Progenitor cell of endocrine pancreas (in vitro differentiated cells): ENCODE measurements at regions not wholly inside any gene's neighbourhood (a gene's known extent, or its start where the extent isn't known, plus 50 kb on each side); places are given as distances from the start of the nearest gene placed in this dataset.

ENCODE experiments used
- DNase-seq: peaks from one replicate; pipeline ENCODE4 v3.0.0; 2021; ENCODE audit warnings: low spot score; ENCODE audit not compliant: unreplicated experiment
- H3K27ac Mint-ChIP-seq: 2 replicates; pipeline ENCODE4 v1.8.0; 2021; ENCODE audit warnings: mild to moderate bottlenecking, moderate library complexity, mixed read lengths
- H3K27me3 Mint-ChIP-seq: 2 replicates; pipeline ENCODE4 v1.8.0; 2021; ENCODE audit warnings: mixed read lengths
- H3K36me3 Mint-ChIP-seq: 2 replicates; pipeline ENCODE4 v1.8.0; 2022; ENCODE audit warnings: mixed read lengths; ENCODE audit not compliant: insufficient read depth
- H3K4me1 Mint-ChIP-seq: 2 replicates; pipeline ENCODE4 v1.8.0; 2021; ENCODE audit warnings: low read depth, mixed read lengths
- H3K4me3 Mint-ChIP-seq: 2 replicates; pipeline ENCODE4 v1.8.0; 2021; ENCODE audit warnings: low read depth, mild to moderate bottlenecking, moderate library complexity, mixed read lengths
- H3K9me3 Mint-ChIP-seq: 2 replicates; pipeline ENCODE4 v1.8.0; 2021; ENCODE audit warnings: low read depth, mixed read lengths
- CTCF ChIP-seq: fragments of 200-600 bp; sonication (generic); IDR thresholded peaks from one replicate; pipeline ENCODE4 v1.5.0; 2021; ENCODE audit warnings: antibody characterized with exemption, mild to moderate bottlenecking; ENCODE audit not compliant: unreplicated experiment

- TF ChIP-seq CTCF = no peak
- H3K27me3 Mint-ChIP-seq = peaks cover 73% of the 10 kb centered on the region
- peaks cover 3% of the 10 kb centered on the region for H3K9me3 Mint-ChIP-seq
- H3K27ac Mint-ChIP-seq = no peak overlapping the region
- H3K36me3 Mint-ChIP-seq = no peaks in the 10 kb centered on the region
- no peaks in the 10 kb centered on the region for H3K4me1 Mint-ChIP-seq
- no peak overlapping the region for H3K4me3 Mint-ChIP-seq
- no peak for DNase-seq
Observed at GRCh38 chr15:69744391-69745162, 292.0 kb downstream of the RPLP1 start.

DNA sequence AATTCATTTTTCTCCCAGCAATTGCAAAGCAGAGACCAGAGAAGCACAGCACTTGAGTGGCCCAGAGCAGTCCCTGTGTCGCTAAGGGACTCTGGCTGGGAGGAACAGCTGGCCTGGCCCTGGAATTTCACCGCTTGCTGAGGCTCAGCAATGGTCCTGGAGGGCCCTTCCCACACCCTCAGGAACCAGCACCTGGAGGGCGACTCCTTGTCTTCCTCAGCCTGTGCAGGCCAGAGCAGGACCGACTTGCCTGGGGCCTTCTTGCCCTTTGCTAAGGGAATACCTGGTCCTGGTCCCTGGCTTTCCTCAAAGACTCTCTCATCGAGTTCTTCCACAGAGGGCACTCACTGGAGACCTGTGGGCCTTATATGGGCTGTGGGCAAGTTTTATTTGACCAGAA, 294.6 kb downstream of the RPLP1 start:
- H3K36me3 Mint-ChIP-seq = no peaks in the 10 kb centered on the region

DNA sequence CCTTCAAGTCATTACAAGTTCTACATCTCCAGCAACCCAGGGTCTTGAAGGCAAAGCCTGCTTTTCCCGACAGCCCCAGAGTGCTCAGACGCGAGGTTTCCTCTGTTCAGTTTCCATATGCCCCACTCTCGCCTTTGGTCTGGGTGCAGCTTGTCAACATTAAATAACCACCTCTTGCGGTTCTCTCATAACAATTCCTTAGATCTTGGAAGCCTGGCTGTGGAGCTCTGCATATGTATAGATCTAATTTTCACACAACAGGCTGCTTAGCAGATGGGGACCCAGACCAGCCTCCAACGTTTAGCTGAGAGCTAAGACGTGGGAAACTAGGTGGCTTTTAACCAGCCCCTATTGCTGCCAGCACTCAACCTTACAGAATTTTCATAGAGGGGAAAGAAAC, 295.5 kb downstream of the RPLP1 start:
- no peak for TF ChIP-seq CTCF

More for the DNA sequence above, 294.6 kb downstream of the RPLP1 start:
- Mint-ChIP-seq H3K4me1 (no peaks in the 10 kb centered on the region), H3K9me3 (no peaks in the 10 kb centered on the region), H3K4me3 (no peak overlapping the region), H3K27me3 (peaks cover 77% of the 10 kb centered on the region), H3K27ac (no peak overlapping the region)
- TF ChIP-seq CTCF = no peak
- no peak for DNase-seq

GRCh38 chr15:69748576-69749185, 296.1 kb downstream of the RPLP1 start:
- H3K4me1 Mint-ChIP-seq = no peaks in the 10 kb centered on the region
- no peak for DNase-seq
- no peak overlapping the region for H3K4me3 Mint-ChIP-seq
- no peaks in the 10 kb centered on the region for H3K36me3 Mint-ChIP-seq
- peaks cover 71% of the 10 kb centered on the region for H3K27me3 Mint-ChIP-seq
- H3K9me3 Mint-ChIP-seq = peaks cover 7% of the 10 kb centered on the region
- no peak overlapping the region for H3K27ac Mint-ChIP-seq
- no peak for TF ChIP-seq CTCF

More for the DNA sequence above, 295.5 kb downstream of the RPLP1 start:
- peaks cover 5% of the 10 kb centered on the region for H3K9me3 Mint-ChIP-seq
- H3K36me3 Mint-ChIP-seq = no peaks in the 10 kb centered on the region
- no peak overlapping the region for H3K27ac Mint-ChIP-seq
- no peak for DNase-seq
- H3K4me3 Mint-ChIP-seq = no peak overlapping the region
- no peaks in the 10 kb centered on the region for H3K4me1 Mint-ChIP-seq
- H3K27me3 Mint-ChIP-seq = peaks cover 73% of the 10 kb centered on the region

GRCh38 chr15:69749274-69749673, 296.7 kb downstream of the RPLP1 start:
- no peaks in the 10 kb centered on the region for H3K4me1 Mint-ChIP-seq
- peaks cover 69% of the 10 kb centered on the region for H3K27me3 Mint-ChIP-seq
- H3K36me3 Mint-ChIP-seq = no peaks in the 10 kb centered on the region
- H3K9me3 Mint-ChIP-seq = peaks cover 7% of the 10 kb centered on the region
- no peak for DNase-seq
- H3K4me3 Mint-ChIP-seq = no peak overlapping the region
- H3K27ac Mint-ChIP-seq = no peak overlapping the region
- no peak for TF ChIP-seq CTCF
